Omental fat pad (tissue), 3 donors: ENCODE measurements at regions not wholly inside any gene's neighbourhood (a gene's known extent, or its start where the extent isn't known, plus 50 kb on each side); places are given as distances from the start of the nearest gene placed in this dataset.

Source experiments
- ATAC-seq: fragments of 150-250 bp; one replicate; pipeline ENCODE4 v1.9.1; 2016; ENCODE audit warnings: mild to moderate bottlenecking, moderate library complexity; ENCODE audit not compliant: low FRiP score
- DNase-seq: peaks from one replicate; pipeline ENCODE4 v3.0.0-alpha.2; 2019; ENCODE audit warnings: low spot score
- CTCF ChIP-seq, 3 donors: fragments of 450-650 bp; IDR thresholded peaks; one replicate each; pipeline ENCODE4 v1.5.1; 2016 to 2017; ENCODE audit warnings: antibody characterized with exemption in 3 of 3, mild to moderate bottlenecking in 3 of 3, moderate library complexity in 2 of 3

- TF ChIP-seq CTCF (IDR thresholded peaks at IDR 0.05) = no peak
- DNase-seq (no peak), ATAC-seq (no peak)
Measured at GRCh38 chr3:6771171-6771570, 89.7 kb upstream of the GRM7 start.

- DNase-seq (no peak), ATAC-seq (no peak)
- no peak for TF ChIP-seq CTCF (IDR thresholded peaks at IDR 0.05)
Measured at GRCh38 chr3:6779140-6779539, 81.8 kb upstream of the GRM7 start.

- no peak for ATAC-seq
- DNase-seq = no peak
- TF ChIP-seq CTCF (IDR thresholded peaks at IDR 0.05) = no peak
Measured at GRCh38 chr3:6781092-6781491, 79.8 kb upstream of the GRM7 start.

GRCh38 chr3:6785726-6786125 lies 75.2 kb upstream of the GRM7 start:
- no peak for TF ChIP-seq CTCF (IDR thresholded peaks at IDR 0.05)
- DNase-seq (no peak), ATAC-seq (no peak)

GRCh38 chr3:6791161-6791560 lies 69.8 kb upstream of the GRM7 start:
- ATAC-seq (no peak), DNase-seq (no peak)
- TF ChIP-seq CTCF (IDR thresholded peaks at IDR 0.05) = no peak

- TF ChIP-seq CTCF (IDR thresholded peaks at IDR 0.05) = no peak
- ATAC-seq (no peak), DNase-seq (peak; percentile 31)
Measured at GRCh38 chr3:6799264-6799915, 61.5 kb upstream of the GRM7 start.

- ATAC-seq = no peak
- DNase-seq = no peak
- no peak for TF ChIP-seq CTCF (IDR thresholded peaks at IDR 0.05)
Measured at GRCh38 chr3:6803619-6804018, 57.3 kb upstream of the GRM7 start.
